Amygdala (tissue), 56 donors: ENCODE measurements at regions not wholly inside any gene's neighbourhood (a gene's known extent, or its start where the extent isn't known, plus 50 kb on each side); places are given as distances from the start of the nearest gene placed in this dataset.

Experiments used
- DNase-seq, 56 donors: peaks; one replicate each; lab custom pipeline; 2025; lab: John Stamatoyannopoulos, UW

GRCh38 chr10:10146604-10147003 is 871.1 kb upstream of the CELF2 start:
- DNase-seq: no peak

- no peak for DNase-seq
Observed at GRCh38 chr10:10149899-10150298, 867.8 kb upstream of the CELF2 start.

GRCh38 chr10:10156917-10157600 is 860.6 kb upstream of the CELF2 start:
- DNase-seq: no peak

GRCh38 chr10:10160821-10161312 is 856.8 kb upstream of the CELF2 start:
- DNase-seq: no peak

GRCh38 chr10:10164848-10165247 is 852.8 kb upstream of the CELF2 start:
- no peak for DNase-seq

GRCh38 chr10:10165415-10165814 is 852.3 kb upstream of the CELF2 start:
- DNase-seq: no peak

GRCh38 chr10:10178476-10178875 is 839.2 kb upstream of the CELF2 start:
- no peak for DNase-seq

- no peak for DNase-seq
Observed at GRCh38 chr10:10193848-10194247, 823.8 kb upstream of the CELF2 start.

- DNase-seq: peak in 3 of 56 donors; percentile 0 to 2 (median 0)
Observed at GRCh38 chr10:10196701-10197100, 821.0 kb upstream of the CELF2 start.

GRCh38 chr10:10197423-10197822 is 820.2 kb upstream of the CELF2 start:
- DNase-seq: no peak

GRCh38 chr10:10198363-10198762 is 819.3 kb upstream of the CELF2 start:
- no peak for DNase-seq

GRCh38 chr10:10204415-10204814 is 813.3 kb upstream of the CELF2 start:
- no peak for DNase-seq

- DNase-seq: no peak
Observed at GRCh38 chr10:10205906-10206305, 811.8 kb upstream of the CELF2 start.

GRCh38 chr10:10207538-10207937 is 810.1 kb upstream of the CELF2 start:
- no peak for DNase-seq

GRCh38 chr10:10208196-10208595 is 809.5 kb upstream of the CELF2 start:
- DNase-seq: no peak

- peak in 14 of 56 donors; percentile 0 to 65 (median 8) for DNase-seq
Observed at GRCh38 chr10:10209167-10209566, 808.5 kb upstream of the CELF2 start.

- no peak for DNase-seq
Observed at GRCh38 chr10:10211409-10211808, 806.3 kb upstream of the CELF2 start.

- DNase-seq: no peak
Observed at GRCh38 chr10:10213237-10213636, 804.4 kb upstream of the CELF2 start.

- DNase-seq: no peak
Observed at GRCh38 chr10:10222304-10222841, 795.3 kb upstream of the CELF2 start.

GRCh38 chr10:10223131-10223530 is 794.5 kb upstream of the CELF2 start:
- DNase-seq: no peak

- DNase-seq: no peak
Observed at GRCh38 chr10:10225136-10225676, 792.5 kb upstream of the CELF2 start.

- DNase-seq: no peak
Observed at GRCh38 chr10:10233229-10233628, 784.4 kb upstream of the CELF2 start.
